ENCODE measurements at regions not wholly inside any gene's neighbourhood (a gene's known extent, or its start where the extent isn't known, plus 50 kb on each side); places are given as distances from the start of the nearest gene placed in this dataset.

GRCh38 chr9:75642522-75642921 lies 248.0 kb upstream of the PCSK5 start:
- no peak for TF ChIP-seq CTCF (conservative IDR thresholded peaks at IDR 0.05; ENCODE audit: low read length)
- TF ChIP-seq EZH2phosphoT487 (IDR thresholded peaks at IDR 0.05; ENCODE audit: borderline replicate concordance), result no peak

Measured in Loucy (cell line).